ENCODE measurements at regions not wholly inside any gene's neighbourhood (a gene's known extent, or its start where the extent isn't known, plus 50 kb on each side); places are given as distances from the start of the nearest gene placed in this dataset.

GRCh38 chr3:40843851-40844548 is 319.2 kb downstream of the ZNF621 start:
- Histone ChIP-seq H3K9me3 (ENCODE audit: low read depth) (no peaks in the 10 kb centered on the region), H3K27ac (no peak overlapping the region), H3K4me3 (no peak overlapping the region), H3K27me3 (no peaks in the 10 kb centered on the region), H3K4me1 (ENCODE audit: low read depth) (no peaks in the 10 kb centered on the region), H3K36me3 (no peaks in the 10 kb centered on the region)
- no peak for TF ChIP-seq CTCF (IDR thresholded peaks at IDR 0.05; ENCODE audit: low read depth, low read length)
- peak in 1 of 2 donors; percentile 5 for DNase-seq (ENCODE audit: low read depth in 1 of 2, low spot score in 1 of 2)

GRCh38 chr3:40844896-40845295 is 320.1 kb downstream of the ZNF621 start:
- Histone ChIP-seq H3K4me3 (no peak overlapping the region), H3K9me3 (ENCODE audit: low read depth) (no peaks in the 10 kb centered on the region), H3K36me3 (no peaks in the 10 kb centered on the region), H3K27ac (no peak overlapping the region), H3K4me1 (ENCODE audit: low read depth) (no peaks in the 10 kb centered on the region), H3K27me3 (no peaks in the 10 kb centered on the region)
- no peak for TF ChIP-seq CTCF (IDR thresholded peaks at IDR 0.05; ENCODE audit: low read depth, low read length)
- no peak for DNase-seq (ENCODE audit: low read depth in 1 of 2, low spot score in 1 of 2)

GRCh38 chr3:40845447-40845846 is 320.7 kb downstream of the ZNF621 start:
- Histone ChIP-seq H3K4me3 (no peak overlapping the region), H3K9me3 (ENCODE audit: low read depth) (no peaks in the 10 kb centered on the region), H3K4me1 (ENCODE audit: low read depth) (no peaks in the 10 kb centered on the region), H3K27ac (no peak overlapping the region), H3K36me3 (no peaks in the 10 kb centered on the region), H3K27me3 (no peaks in the 10 kb centered on the region)
- no peak for DNase-seq (ENCODE audit: low read depth in 1 of 2, low spot score in 1 of 2)
- no peak for TF ChIP-seq CTCF (IDR thresholded peaks at IDR 0.05; ENCODE audit: low read depth, low read length)

GRCh38 chr3:40845916-40846315 is 321.2 kb downstream of the ZNF621 start:
- no peak overlapping the region for H3K27ac ChIP-seq
- no peaks in the 10 kb centered on the region for H3K27me3 ChIP-seq
- H3K36me3 ChIP-seq = no peaks in the 10 kb centered on the region
- TF ChIP-seq CTCF (IDR thresholded peaks at IDR 0.05; ENCODE audit: low read depth, low read length) = no peak
- H3K9me3 ChIP-seq (ENCODE audit: low read depth) = no peaks in the 10 kb centered on the region
- H3K4me3 ChIP-seq = no peak overlapping the region
- no peak for DNase-seq (ENCODE audit: low read depth in 1 of 2, low spot score in 1 of 2)
- H3K4me1 ChIP-seq (ENCODE audit: low read depth) = no peaks in the 10 kb centered on the region

- no peaks in the 10 kb centered on the region for H3K9me3 ChIP-seq (ENCODE audit: low read depth)
- no peak for TF ChIP-seq CTCF (IDR thresholded peaks at IDR 0.05; ENCODE audit: low read depth, low read length)
- no peak overlapping the region for H3K4me3 ChIP-seq
- H3K4me1 ChIP-seq (ENCODE audit: low read depth) = no peaks in the 10 kb centered on the region
- no peaks in the 10 kb centered on the region for H3K36me3 ChIP-seq
- DNase-seq (ENCODE audit: low read depth in 1 of 2, low spot score in 1 of 2) = peak in 1 of 2 donors; percentile 25
- no peak overlapping the region for H3K27ac ChIP-seq
- H3K27me3 ChIP-seq = no peaks in the 10 kb centered on the region
Measured at GRCh38 chr3:40846451-40846850, 321.7 kb downstream of the ZNF621 start.
